Adrenal gland (tissue), 5 donors: ENCODE measurements at regions not wholly inside any gene's neighbourhood (a gene's known extent, or its start where the extent isn't known, plus 50 kb on each side); places are given as distances from the start of the nearest gene placed in this dataset.

Experiments
- POLR2A ChIP-seq, 2 donors: fragments of 450-650 bp; IDR thresholded peaks; one replicate each; pipeline ENCODE4 v1.6.1; 2017; ENCODE audit warnings: antibody characterized with exemption in 2 of 2, mild to moderate bottlenecking in 2 of 2, moderate library complexity in 1 of 2
- TF ChIP-seq, protein P1 (sequence below), 6 experiments: fragments of 450-650 bp in 4 of 6; fragments of 200-600 bp in 2 of 6; sonication (generic) in 1 of 6; IDR thresholded peaks; 1 replicate in 5 of 6; 2 replicates in 1 of 6; pipeline versions ENCODE4 v1.5.1 to v1.8.0; 2016 to 2021; ENCODE audit warnings: antibody characterized with exemption in 6 of 6, mild to moderate bottlenecking in 2 of 6, moderate library complexity in 1 of 6
- donor health status: DM: no; HTN: no; CAD: no.

DNA sequence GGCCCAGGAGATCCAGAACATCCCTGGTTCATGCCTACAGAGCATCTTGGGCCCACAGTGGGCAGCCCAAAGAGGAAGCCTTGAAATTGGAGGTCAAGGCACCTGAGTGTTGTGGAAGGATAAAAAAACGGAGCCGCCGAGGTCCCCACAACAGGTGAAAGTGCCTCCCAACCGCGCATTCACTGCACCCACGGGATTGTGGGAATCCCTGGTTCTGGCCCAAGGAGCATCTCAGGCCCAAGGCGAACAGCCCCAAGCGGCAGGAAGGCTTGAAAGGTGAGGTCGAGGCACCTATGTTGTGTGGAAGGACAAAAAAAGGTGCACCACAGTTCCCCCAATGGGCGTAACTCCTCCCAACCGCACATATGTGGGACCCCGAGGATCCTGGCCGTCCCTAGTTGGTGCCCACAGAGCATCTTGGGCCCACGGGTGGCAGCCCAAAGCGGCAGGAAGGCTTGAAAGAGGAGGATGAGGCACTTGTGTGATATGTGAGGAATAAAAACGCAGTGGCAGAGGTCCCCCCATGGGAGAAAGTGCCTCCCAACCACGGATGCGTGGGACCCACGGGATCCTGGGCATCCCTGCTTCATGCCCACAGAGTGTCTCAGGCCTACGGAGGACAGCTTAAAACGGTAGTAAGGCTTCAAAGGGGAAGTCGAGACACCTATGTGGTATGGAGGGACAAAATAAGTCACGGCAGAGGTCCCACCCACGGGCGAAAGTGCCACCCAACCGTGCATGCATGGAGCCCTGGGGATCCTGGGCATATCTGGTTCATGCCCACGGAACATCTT is 583.9 kb downstream of the ALG10 start:
- TF ChIP-seq, protein P1, sequence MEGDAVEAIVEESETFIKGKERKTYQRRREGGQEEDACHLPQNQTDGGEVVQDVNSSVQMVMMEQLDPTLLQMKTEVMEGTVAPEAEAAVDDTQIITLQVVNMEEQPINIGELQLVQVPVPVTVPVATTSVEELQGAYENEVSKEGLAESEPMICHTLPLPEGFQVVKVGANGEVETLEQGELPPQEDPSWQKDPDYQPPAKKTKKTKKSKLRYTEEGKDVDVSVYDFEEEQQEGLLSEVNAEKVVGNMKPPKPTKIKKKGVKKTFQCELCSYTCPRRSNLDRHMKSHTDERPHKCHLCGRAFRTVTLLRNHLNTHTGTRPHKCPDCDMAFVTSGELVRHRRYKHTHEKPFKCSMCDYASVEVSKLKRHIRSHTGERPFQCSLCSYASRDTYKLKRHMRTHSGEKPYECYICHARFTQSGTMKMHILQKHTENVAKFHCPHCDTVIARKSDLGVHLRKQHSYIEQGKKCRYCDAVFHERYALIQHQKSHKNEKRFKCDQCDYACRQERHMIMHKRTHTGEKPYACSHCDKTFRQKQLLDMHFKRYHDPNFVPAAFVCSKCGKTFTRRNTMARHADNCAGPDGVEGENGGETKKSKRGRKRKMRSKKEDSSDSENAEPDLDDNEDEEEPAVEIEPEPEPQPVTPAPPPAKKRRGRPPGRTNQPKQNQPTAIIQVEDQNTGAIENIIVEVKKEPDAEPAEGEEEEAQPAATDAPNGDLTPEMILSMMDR (IDR thresholded peaks at IDR 0.05), result no peak
- TF ChIP-seq POLR2A (IDR thresholded peaks at IDR 0.05), result no peak
